Activated CD8-positive, alpha-beta T cell treated with anti-CD3 and anti-CD28 coated beads for 36 hours (primary cell): ENCODE measurements at regions not wholly inside any gene's neighbourhood (a gene's known extent, or its start where the extent isn't known, plus 50 kb on each side); places are given as distances from the start of the nearest gene placed in this dataset.

Experiments used
- ATAC-seq: fragments of 200-7000 bp; cut with Tn5 transposase; one replicate; pipeline ENCODE4 v1.10.0; 2021; ENCODE audit warnings: mild to moderate bottlenecking, moderate library complexity
- CTCF ChIA-PET: fragments of 350-600 bp; sonication (Branson Sonifier 250); formaldehyde crosslinking; loops from one replicate; lab custom pipeline; 2021; ENCODE audit warnings: antibody characterized with exemption; lab: Charles Lee
- POLR2A ChIA-PET: fragments of 350-600 bp; sonication (Branson Sonifier 250); formaldehyde crosslinking; loops from one replicate; lab custom pipeline; 2021; ENCODE audit warnings: antibody characterized with exemption; lab: Charles Lee
- DNase-seq: peaks from one replicate; pipeline ENCODE4 v3.0.0-alpha.2; 2020
- H3K27ac Mint-ChIP-seq: one replicate; pipeline ENCODE4 v1.8.0; 2021; ENCODE audit warnings: mild to moderate bottlenecking, mixed read lengths
- H3K27me3 Mint-ChIP-seq: one replicate; pipeline ENCODE4 v1.8.0; 2021; ENCODE audit warnings: mixed read lengths
- H3K36me3 Mint-ChIP-seq: one replicate; pipeline ENCODE4 v1.8.0; 2021; ENCODE audit warnings: low read depth, mixed read lengths
- H3K4me1 Mint-ChIP-seq: one replicate; pipeline ENCODE4 v1.8.0; 2021; ENCODE audit warnings: low read depth, mixed read lengths
- H3K4me3 Mint-ChIP-seq: one replicate; pipeline ENCODE4 v1.8.0; 2021; ENCODE audit warnings: mild to moderate bottlenecking, moderate library complexity, mixed read lengths
- H3K9me3 Mint-ChIP-seq: one replicate; pipeline ENCODE4 v1.8.0; 2021; ENCODE audit warnings: mixed read lengths
- CTCF ChIP-seq: fragments of 200-600 bp; IDR thresholded peaks from one replicate; pipeline ENCODE4 v1.8.0; 2022; ENCODE audit warnings: antibody characterized with exemption, mild to moderate bottlenecking
- intact Hi-C: fragments of 100-400 bp; cut with micrococcal nuclease; formaldehyde crosslinking; loops from one replicate; pipeline ENCODE4 v1.10.0; 2022

GRCh38 chr3:40858364-40859115, 333.8 kb downstream of the ZNF621 start:
- no peak for TF ChIP-seq CTCF
- no peaks in the 10 kb centered on the region for H3K9me3 Mint-ChIP-seq
- ChIA-PET POLR2A (interaction anchor here (0.7 kb wide), 1 partner anchor 88 kb away, joined by 3 read pairs; no protein-coding TSS in a partner anchor), CTCF (no interaction called here)
- DNase-seq (no peak), ATAC-seq (no peak)
- peaks cover 4% of the 10 kb centered on the region for H3K27me3 Mint-ChIP-seq
- intact Hi-C loops, result no loop called here
- no peaks in the 10 kb centered on the region for H3K4me1 Mint-ChIP-seq
- H3K36me3 Mint-ChIP-seq, result no peaks in the 10 kb centered on the region
- H3K4me3 Mint-ChIP-seq, result no peak overlapping the region
- no peak overlapping the region for H3K27ac Mint-ChIP-seq

GRCh38 chr3:40862946-40863345, 336.4 kb upstream of the CTNNB1 start:
- H3K4me1 Mint-ChIP-seq, result no peaks in the 10 kb centered on the region
- H3K27me3 Mint-ChIP-seq, result peaks cover 4% of the 10 kb centered on the region
- no peak for TF ChIP-seq CTCF
- H3K9me3 Mint-ChIP-seq, result no peaks in the 10 kb centered on the region
- ATAC-seq (no peak), DNase-seq (no peak)
- no peak overlapping the region for H3K4me3 Mint-ChIP-seq
- ChIA-PET CTCF (no interaction called here), POLR2A (no interaction called here)
- H3K27ac Mint-ChIP-seq, result no peak overlapping the region
- intact Hi-C loops, result no loop called here
- no peaks in the 10 kb centered on the region for H3K36me3 Mint-ChIP-seq

DNA sequence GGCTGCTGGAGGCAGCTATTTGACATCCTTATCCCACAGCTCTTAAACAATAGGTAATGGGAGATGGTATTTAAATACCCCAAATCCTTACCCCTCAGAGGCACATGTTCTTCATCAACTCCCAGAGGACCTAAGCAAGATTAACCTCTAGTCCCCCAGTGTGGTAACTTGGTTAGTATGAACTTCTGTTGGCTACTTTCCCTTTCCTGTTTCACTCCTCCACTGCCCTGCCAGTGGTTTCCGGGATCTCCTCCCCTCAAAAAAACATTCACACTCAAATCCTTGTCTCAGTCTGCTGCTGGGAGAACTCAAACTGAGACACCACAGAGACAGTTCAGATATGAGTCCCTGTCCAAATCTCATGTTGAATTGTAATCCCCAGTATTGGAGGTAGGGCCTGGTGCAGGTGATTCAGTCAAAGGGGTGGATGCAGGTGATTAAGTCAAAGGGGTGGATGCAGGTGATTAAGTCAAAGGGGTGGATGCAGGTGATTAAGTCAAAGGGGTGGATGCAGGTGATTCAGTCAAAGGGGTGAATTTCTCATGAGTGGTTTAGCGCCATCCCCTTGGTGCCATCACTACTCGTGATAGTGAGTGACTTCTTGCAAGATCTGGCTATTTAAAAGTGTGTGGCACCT, 335.0 kb upstream of the CTNNB1 start:
- H3K4me3 Mint-ChIP-seq, result no peak overlapping the region
- no peak overlapping the region for H3K27ac Mint-ChIP-seq
- no peak for TF ChIP-seq CTCF
- POLR2A ChIA-PET, result no interaction called here
- no peak for DNase-seq
- no peaks in the 10 kb centered on the region for H3K4me1 Mint-ChIP-seq
- H3K36me3 Mint-ChIP-seq, result no peaks in the 10 kb centered on the region
- CTCF ChIA-PET, result no interaction called here
- no peak for ATAC-seq
- no peaks in the 10 kb centered on the region for H3K9me3 Mint-ChIP-seq
- intact Hi-C loops, result no loop called here
- peaks cover 4% of the 10 kb centered on the region for H3K27me3 Mint-ChIP-seq

GRCh38 chr3:40864915-40865314, 334.4 kb upstream of the CTNNB1 start:
- H3K9me3 Mint-ChIP-seq, result no peaks in the 10 kb centered on the region
- ATAC-seq (no peak), DNase-seq (no peak)
- no peaks in the 10 kb centered on the region for H3K36me3 Mint-ChIP-seq
- H3K27me3 Mint-ChIP-seq, result peaks cover 7% of the 10 kb centered on the region
- no peaks in the 10 kb centered on the region for H3K4me1 Mint-ChIP-seq
- TF ChIP-seq CTCF, result no peak
- ChIA-PET CTCF (no interaction called here), POLR2A (no interaction called here)
- intact Hi-C loops, result no loop called here
- no peak overlapping the region for H3K4me3 Mint-ChIP-seq
- no peak overlapping the region for H3K27ac Mint-ChIP-seq

DNA sequence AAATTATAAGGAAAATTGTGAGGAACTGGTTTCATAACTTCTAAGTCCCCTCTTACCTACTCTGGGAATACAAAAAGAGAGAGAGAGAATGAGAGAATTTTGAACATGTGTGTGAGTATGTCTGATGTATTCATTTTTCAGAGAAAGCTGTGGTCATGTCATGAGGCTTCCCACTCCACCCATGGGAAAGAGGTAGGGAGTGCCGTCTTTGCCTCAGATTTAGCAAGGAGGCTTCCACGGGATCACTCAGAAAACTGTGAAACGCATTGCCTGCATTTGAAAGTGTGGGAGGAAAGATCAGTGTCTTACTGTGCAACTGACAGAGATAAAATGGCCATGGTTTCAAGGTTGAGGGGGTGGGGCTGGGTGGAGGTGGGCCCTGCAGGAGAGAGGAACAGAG, 331.5 kb upstream of the CTNNB1 start:
- CTCF ChIA-PET, result no interaction called here
- no peak for TF ChIP-seq CTCF

More for the DNA sequence above, 331.5 kb upstream of the CTNNB1 start:
- Mint-ChIP-seq H3K4me3 (no peak overlapping the region), H3K27ac (no peak overlapping the region), H3K4me1 (no peaks in the 10 kb centered on the region), H3K36me3 (no peaks in the 10 kb centered on the region), H3K9me3 (no peaks in the 10 kb centered on the region), H3K27me3 (peaks cover 9% of the 10 kb centered on the region)
- ATAC-seq (no peak), DNase-seq (no peak)
- intact Hi-C loops, result no loop called here
- POLR2A ChIA-PET, result no interaction called here
